IgD-negative memory B cell (primary cell): ENCODE measurements at regions not wholly inside any gene's neighbourhood (a gene's known extent, or its start where the extent isn't known, plus 50 kb on each side); places are given as distances from the start of the nearest gene placed in this dataset.

Experiments
- H3K27ac Mint-ChIP-seq, 3 donors: one replicate each; pipeline ENCODE4 v1.8.0; 2020 to 2022; ENCODE audit warnings: mild to moderate bottlenecking in 3 of 3, mixed read lengths in 3 of 3, moderate library complexity in 1 of 3
- H3K27me3 Mint-ChIP-seq: one replicate; pipeline ENCODE4 v1.8.0; 2021; ENCODE audit warnings: mixed read lengths
- H3K36me3 Mint-ChIP-seq: one replicate; pipeline ENCODE4 v1.8.0; 2020; ENCODE audit warnings: mild to moderate bottlenecking, mixed read lengths
- H3K4me1 Mint-ChIP-seq, 3 donors: one replicate each; pipeline ENCODE4 v1.8.0; 2020 to 2022; ENCODE audit warnings: mixed read lengths in 3 of 3, mild to moderate bottlenecking in 1 of 3
- H3K4me3 Mint-ChIP-seq, 4 donors: one replicate each; pipeline ENCODE4 v1.8.0; 2020 to 2022; ENCODE audit warnings: mild to moderate bottlenecking in 4 of 4, mixed read lengths in 4 of 4, moderate library complexity in 3 of 4
- H3K9me3 Mint-ChIP-seq, 3 donors: one replicate each; pipeline ENCODE4 v1.8.0; 2020 to 2021; ENCODE audit warnings: mixed read lengths in 3 of 3, mild to moderate bottlenecking in 1 of 3

DNA sequence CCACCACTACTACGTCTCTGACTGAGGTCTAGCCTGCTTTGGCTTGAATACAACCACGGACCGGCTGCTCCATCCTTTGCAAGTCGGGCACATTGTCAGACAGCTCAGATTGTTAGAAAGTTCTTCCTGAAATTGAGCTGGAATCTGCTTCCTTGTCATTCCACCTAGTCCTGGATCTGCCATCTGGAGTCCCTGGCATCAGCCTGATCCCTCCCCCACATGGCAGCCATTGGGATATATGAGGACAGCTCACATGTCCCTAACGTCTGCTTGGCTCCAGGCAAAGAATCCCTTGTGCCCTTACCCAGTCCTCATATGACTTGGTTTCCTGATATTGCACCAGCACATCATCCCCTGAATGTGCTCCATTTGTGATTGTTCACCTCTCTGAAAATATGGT is 56.3 kb upstream of the SYT6 start:
- Mint-ChIP-seq H3K4me1 (peaks cover 0 to 3% (median 0%) of the 10 kb centered on the region in 3 donors), H3K36me3 (no peaks in the 10 kb centered on the region), H3K9me3 (no peaks in the 10 kb centered on the region), H3K4me3 (no peak overlapping the region), H3K27me3 (peaks cover 13% of the 10 kb centered on the region), H3K27ac (no peak overlapping the region)

DNA sequence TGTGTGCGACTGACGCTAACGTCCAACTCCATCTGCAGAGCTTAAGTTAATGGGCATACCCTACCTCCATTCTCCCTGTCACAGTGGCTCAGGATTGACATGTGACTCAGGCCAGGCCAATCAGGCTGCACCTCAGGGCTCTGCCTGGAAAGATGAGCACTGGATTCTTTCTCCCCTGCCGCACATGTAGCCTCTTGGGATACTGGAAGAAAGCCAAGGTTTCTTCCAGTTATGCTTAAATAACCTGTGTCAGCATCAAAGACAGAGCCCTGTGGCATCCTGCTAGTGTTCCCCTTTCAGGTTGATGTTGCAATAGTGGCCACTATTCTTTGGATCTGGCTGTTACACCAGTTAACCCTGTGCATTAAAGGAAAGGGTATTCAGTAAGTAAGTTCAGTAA is 55.0 kb upstream of the SYT6 start:
- H3K4me1 Mint-ChIP-seq, result peaks cover 0 to 3% (median 0%) of the 10 kb centered on the region in 3 donors
- H3K27me3 Mint-ChIP-seq, result peaks cover 13% of the 10 kb centered on the region
- H3K36me3 Mint-ChIP-seq, result no peaks in the 10 kb centered on the region
- no peaks in the 10 kb centered on the region for H3K9me3 Mint-ChIP-seq
- no peak overlapping the region for H3K27ac Mint-ChIP-seq
- peak overlapping the region in 1 of 4 donors; percentile 22 for H3K4me3 Mint-ChIP-seq

DNA sequence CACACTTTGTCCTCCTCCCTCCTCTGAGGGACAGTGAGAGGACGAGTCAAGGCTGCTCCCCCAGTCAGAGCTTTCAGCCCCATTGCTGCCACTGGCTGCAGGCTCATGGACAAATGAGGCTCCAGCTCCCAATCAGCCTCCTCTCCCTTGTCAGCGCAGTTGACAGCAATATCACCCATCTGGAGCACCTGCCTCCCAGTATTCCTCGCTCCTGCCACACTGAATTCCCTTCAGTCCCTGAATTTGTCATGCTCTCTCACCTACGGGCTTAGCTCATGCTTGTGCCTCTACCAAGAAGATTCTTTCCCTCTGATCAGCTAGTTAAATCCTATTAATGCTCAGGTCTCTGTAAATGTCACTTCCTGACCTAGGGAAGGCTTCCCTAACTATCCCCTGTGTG is 54.4 kb upstream of the SYT6 start:
- Mint-ChIP-seq H3K27me3 (peaks cover 11% of the 10 kb centered on the region), H3K4me3 (peak overlapping the region in 1 of 4 donors; percentile 48), H3K4me1 (peaks cover 0 to 3% (median 0%) of the 10 kb centered on the region in 3 donors), H3K36me3 (no peaks in the 10 kb centered on the region), H3K9me3 (no peaks in the 10 kb centered on the region), H3K27ac (peak overlapping the region in 1 of 3 donors; percentile 12)

DNA sequence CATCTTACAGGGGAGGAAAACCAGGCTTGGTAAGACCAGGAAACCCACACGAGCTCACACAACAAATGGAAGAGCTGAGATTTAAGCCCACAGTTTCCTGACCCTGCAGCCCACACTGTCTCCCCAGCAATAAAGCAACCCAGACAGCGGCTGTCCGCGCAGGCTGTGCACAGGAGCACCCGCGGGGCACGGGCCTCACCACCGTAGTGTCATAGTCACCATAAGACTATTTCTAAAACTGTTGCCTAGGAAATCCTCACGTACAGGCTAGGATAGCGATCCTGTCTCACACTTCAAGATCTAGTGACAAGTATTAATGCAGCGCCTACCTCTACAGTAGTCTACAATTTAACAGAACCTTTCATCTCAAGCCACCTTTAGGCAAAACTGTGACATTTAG is 54.0 kb upstream of the SYT6 start:
- H3K4me1 Mint-ChIP-seq, result peaks cover 0 to 3% (median 0%) of the 10 kb centered on the region in 3 donors
- no peak overlapping the region for H3K4me3 Mint-ChIP-seq
- no peak overlapping the region for H3K27ac Mint-ChIP-seq
- no peaks in the 10 kb centered on the region for H3K9me3 Mint-ChIP-seq
- peaks cover 8% of the 10 kb centered on the region for H3K27me3 Mint-ChIP-seq
- no peaks in the 10 kb centered on the region for H3K36me3 Mint-ChIP-seq

DNA sequence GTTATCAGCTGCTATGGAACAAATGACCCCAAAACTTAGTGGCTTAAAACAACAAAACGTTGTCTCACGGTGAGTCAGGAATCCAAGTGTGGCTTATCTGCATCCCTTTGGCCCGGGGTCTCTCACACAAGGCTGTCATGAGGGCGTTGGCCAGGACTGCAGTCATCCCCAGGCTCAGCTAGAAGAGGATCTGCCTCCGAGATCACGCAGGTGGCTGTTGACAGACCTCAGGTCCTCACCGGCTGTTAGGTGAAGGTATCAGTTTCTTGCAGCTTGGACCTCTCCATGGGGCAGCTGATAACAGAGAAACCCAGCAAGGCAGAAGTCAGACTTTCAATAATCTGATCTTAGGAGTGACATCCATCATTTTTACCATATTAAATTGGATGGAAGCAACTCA is 52.7 kb upstream of the SYT6 start:
- H3K27ac Mint-ChIP-seq, result no peak overlapping the region
- H3K4me1 Mint-ChIP-seq, result peaks cover 0 to 3% (median 0%) of the 10 kb centered on the region in 3 donors
- H3K27me3 Mint-ChIP-seq, result peaks cover 8% of the 10 kb centered on the region
- no peaks in the 10 kb centered on the region for H3K36me3 Mint-ChIP-seq
- H3K9me3 Mint-ChIP-seq, result no peaks in the 10 kb centered on the region
- no peak overlapping the region for H3K4me3 Mint-ChIP-seq

DNA sequence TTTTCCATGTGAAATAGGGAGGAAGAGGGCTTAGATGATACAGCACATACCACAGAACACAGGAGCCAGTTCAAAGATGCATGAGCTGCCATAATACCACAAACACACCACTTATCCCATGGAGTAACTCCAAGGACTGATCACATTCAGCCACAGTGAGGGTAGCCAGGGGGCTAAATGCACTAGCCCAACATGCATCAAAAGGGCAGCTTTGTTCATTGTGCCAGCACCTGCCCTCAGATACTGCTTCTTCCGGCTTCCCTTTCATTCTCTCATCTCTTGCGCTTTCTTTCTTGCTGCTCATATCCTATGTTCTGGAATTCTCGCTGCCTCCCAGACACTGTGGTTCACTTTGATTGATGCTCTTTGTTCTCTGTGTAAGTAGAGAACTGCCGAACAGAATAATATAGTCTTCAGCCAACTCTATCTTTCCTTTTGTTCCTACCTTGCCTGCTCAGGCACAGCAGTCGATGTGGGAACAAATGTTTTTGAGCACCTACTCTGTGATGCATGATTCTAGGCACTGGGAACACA is 50.0 kb upstream of the SYT6 start:
- H3K4me3 Mint-ChIP-seq, result no peak overlapping the region
- peaks cover 8% of the 10 kb centered on the region for H3K27me3 Mint-ChIP-seq
- H3K27ac Mint-ChIP-seq, result no peak overlapping the region
- H3K36me3 Mint-ChIP-seq, result no peaks in the 10 kb centered on the region
- peaks cover 0 to 3% (median 0%) of the 10 kb centered on the region in 3 donors for H3K9me3 Mint-ChIP-seq
- H3K4me1 Mint-ChIP-seq, result peaks cover 0 to 3% (median 0%) of the 10 kb centered on the region in 3 donors
